Ishikawa (cell line): ENCODE measurements at regions not wholly inside any gene's neighbourhood (a gene's known extent, or its start where the extent isn't known, plus 50 kb on each side); places are given as distances from the start of the nearest gene placed in this dataset.

Source experiments
- CEBPB ChIP-seq: IDR thresholded peaks from 2 replicates; pipeline ENCODE4 v1.6.1; 2012
- EP300 ChIP-seq: IDR thresholded peaks from 2 replicates; pipeline ENCODE4 v1.6.1; 2012; ENCODE audit warnings: borderline replicate concordance
- FOXM1 ChIP-seq: IDR thresholded peaks from 2 replicates; pipeline ENCODE4 v1.6.1; 2012; ENCODE audit warnings: low read depth, borderline replicate concordance
- NFIC ChIP-seq: IDR thresholded peaks from 2 replicates; pipeline ENCODE4 v1.6.1; 2012
- RAD21 ChIP-seq: IDR thresholded peaks from 2 replicates; pipeline ENCODE4 v1.6.1; 2012; ENCODE audit warnings: low read depth
- TAF1 ChIP-seq: IDR thresholded peaks from 2 replicates; pipeline ENCODE4 v1.6.1; 2012; ENCODE audit warnings: low read depth, mild to moderate bottlenecking
- TCF12 ChIP-seq: IDR thresholded peaks from 2 replicates; pipeline ENCODE4 v1.6.1; 2012; ENCODE audit warnings: low read depth
- TF ChIP-seq, protein P1 (sequence below): IDR thresholded peaks from 2 replicates; pipeline ENCODE4 v1.6.1; 2012

GRCh38 chr6:139762587-139763031 is 388.2 kb upstream of the CITED2 start:
- TF ChIP-seq TCF12: no peak
- no peak for TF ChIP-seq FOXM1
- no peak for TF ChIP-seq RAD21
- TF ChIP-seq CEBPB: no peak
- TF ChIP-seq, protein P1, sequence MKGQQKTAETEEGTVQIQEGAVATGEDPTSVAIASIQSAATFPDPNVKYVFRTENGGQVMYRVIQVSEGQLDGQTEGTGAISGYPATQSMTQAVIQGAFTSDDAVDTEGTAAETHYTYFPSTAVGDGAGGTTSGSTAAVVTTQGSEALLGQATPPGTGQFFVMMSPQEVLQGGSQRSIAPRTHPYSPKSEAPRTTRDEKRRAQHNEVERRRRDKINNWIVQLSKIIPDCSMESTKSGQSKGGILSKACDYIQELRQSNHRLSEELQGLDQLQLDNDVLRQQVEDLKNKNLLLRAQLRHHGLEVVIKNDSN: no peak
- TF ChIP-seq TAF1: no peak
- TF ChIP-seq EP300: no peak
- no peak for TF ChIP-seq NFIC
